H9 (cell line): ENCODE measurements at regions not wholly inside any gene's neighbourhood (a gene's known extent, or its start where the extent isn't known, plus 50 kb on each side); places are given as distances from the start of the nearest gene placed in this dataset.

ENCODE experiments used
- DNase-seq: peaks from one replicate; pipeline ENCODE4 v3.0.0-alpha.2; 2017
- H2AFZ ChIP-seq: one replicate; pipeline ENCODE4 v1.6.1; 2013; ENCODE audit warnings: mild to moderate bottlenecking, low read length, control low read depth, moderate library complexity
- H2AK5ac ChIP-seq: 2 replicates; pipeline ENCODE4 v1.6.1; 2013; ENCODE audit warnings: low read length, control low read depth, mixed read lengths; ENCODE audit not compliant: insufficient read length
- H2BK120ac ChIP-seq: one replicate; pipeline ENCODE4 v1.6.1; 2013; ENCODE audit warnings: low read depth, mild to moderate bottlenecking, low read length, control low read depth, inconsistent platforms; ENCODE audit not compliant: poor library complexity, severe bottlenecking
- H2BK12ac ChIP-seq: 2 replicates; pipeline ENCODE4 v1.6.1; 2013; ENCODE audit warnings: low read length, control low read depth, mixed read lengths, low read depth; ENCODE audit not compliant: insufficient read length
- H2BK15ac ChIP-seq: 2 replicates; pipeline ENCODE4 v1.6.1; 2013; ENCODE audit warnings: low read depth, low read length, control low read depth
- H2BK20ac ChIP-seq: one replicate; pipeline ENCODE4 v1.6.1; 2013; ENCODE audit warnings: low read depth, mild to moderate bottlenecking, low read length, control low read depth, inconsistent platforms; ENCODE audit not compliant: poor library complexity, severe bottlenecking
- H2BK5ac ChIP-seq: 2 replicates; pipeline ENCODE4 v1.6.1; 2013; ENCODE audit warnings: low read length, control low read depth, mixed read lengths; ENCODE audit not compliant: insufficient read length
- H3K14ac ChIP-seq: 2 replicates; pipeline ENCODE4 v1.6.1; 2013; ENCODE audit warnings: low read length, control low read depth; ENCODE audit not compliant: insufficient read depth
- H3K18ac ChIP-seq: 2 replicates; pipeline ENCODE4 v1.6.1; 2013; ENCODE audit warnings: low read depth, mild to moderate bottlenecking, mixed read lengths, low read length, control low read depth; ENCODE audit not compliant: insufficient read length
- H3K23ac ChIP-seq: 2 replicates; pipeline ENCODE4 v1.6.1; 2013; ENCODE audit warnings: low read length, control low read depth, mixed read lengths, low read depth; ENCODE audit not compliant: insufficient read length
- H3K23me2 ChIP-seq: 2 replicates; pipeline ENCODE4 v1.6.1; 2013; ENCODE audit warnings: low read depth, mild to moderate bottlenecking, mixed read lengths, low read length, control low read depth; ENCODE audit not compliant: insufficient read length, poor library complexity, severe bottlenecking
- H3K27ac ChIP-seq: 2 replicates; pipeline ENCODE4 v1.5.1; 2013; ENCODE audit warnings: low read length, control low read depth, mixed read lengths, low read depth; ENCODE audit not compliant: insufficient read length
- H3K27me3 ChIP-seq: 2 replicates; pipeline ENCODE4 v1.6.1; 2013; ENCODE audit warnings: low read length, control low read depth, inconsistent platforms; ENCODE audit not compliant: insufficient read depth
- H3K4ac ChIP-seq: 2 replicates; pipeline ENCODE4 v1.6.1; 2013; ENCODE audit warnings: low read depth, mild to moderate bottlenecking, control low read depth, inconsistent platforms, low read length, moderate library complexity
- H3K4me1 ChIP-seq: 2 replicates; pipeline ENCODE4 v1.6.1; 2013; ENCODE audit warnings: low read length, control low read depth, inconsistent platforms; ENCODE audit not compliant: insufficient read depth
- H3K4me2 ChIP-seq: 2 replicates; pipeline ENCODE4 v1.6.1; 2013; ENCODE audit warnings: low read length, control low read depth, mixed read lengths; ENCODE audit not compliant: insufficient read length, insufficient read depth
- H3K56ac ChIP-seq: 2 replicates; pipeline ENCODE4 v1.6.1; 2013; ENCODE audit warnings: low read depth, mild to moderate bottlenecking, mixed read lengths, low read length, control low read depth; ENCODE audit not compliant: insufficient read length
- H3K79me1 ChIP-seq: 2 replicates; pipeline ENCODE4 v1.6.1; 2013; ENCODE audit warnings: low read depth, mild to moderate bottlenecking, moderate library complexity, low read length, control low read depth, inconsistent platforms; ENCODE audit not compliant: insufficient read depth, poor library complexity, severe bottlenecking
- H3K79me2 ChIP-seq: 2 replicates; pipeline ENCODE4 v1.6.1; 2013; ENCODE audit warnings: low read length, control low read depth, inconsistent platforms; ENCODE audit not compliant: insufficient read depth
- H3K9ac ChIP-seq: 2 replicates; pipeline ENCODE4 v1.6.1; 2013; ENCODE audit warnings: low read length, control low read depth, mixed read lengths; ENCODE audit not compliant: insufficient read length; ENCODE audit errors: extremely low read depth
- H3K9me3 ChIP-seq: one replicate; pipeline ENCODE4 v1.6.1; 2013; ENCODE audit warnings: low read depth, low read length, inconsistent platforms; ENCODE audit not compliant: control insufficient read depth
- H3T11ph ChIP-seq: one replicate; pipeline ENCODE4 v1.6.1; 2013; ENCODE audit warnings: mild to moderate bottlenecking, low read length, control low read depth, inconsistent platforms
- H4K20me1 ChIP-seq: one replicate; pipeline ENCODE4 v1.6.1; 2013; ENCODE audit not compliant: control insufficient read depth, insufficient read length, insufficient read depth
- H4K5ac ChIP-seq: 2 replicates; pipeline ENCODE4 v1.6.1; 2013; ENCODE audit warnings: low read depth, mild to moderate bottlenecking, mixed read lengths, low read length, control low read depth; ENCODE audit not compliant: insufficient read length
- H4K8ac ChIP-seq: replicated peaks from 2 replicates; pipeline ENCODE4 v1.6.1; 2013; ENCODE audit warnings: low read length, control low read depth, mixed read lengths, low read depth; ENCODE audit not compliant: insufficient read length
- H4K91ac ChIP-seq: 2 replicates; pipeline ENCODE4 v1.6.1; 2013; ENCODE audit warnings: low read depth, mild to moderate bottlenecking, moderate library complexity, mixed read lengths, low read length, control low read depth; ENCODE audit not compliant: insufficient read length
- H3K27ac Mint-ChIP-seq, 3 experiments: 2 replicates in 2 of 3; 3 replicates in 1 of 3; pipeline ENCODE4 v1.8.0; 2020 to 2021; ENCODE audit warnings: mixed read lengths in 3 of 3, mild to moderate bottlenecking in 1 of 3, moderate library complexity in 1 of 3
- H3K27me3 Mint-ChIP-seq: 2 replicates; pipeline ENCODE4 v1.8.0; 2021; ENCODE audit warnings: low read depth, mild to moderate bottlenecking, moderate library complexity, mixed read lengths
- H3K36me3 Mint-ChIP-seq, 3 experiments: 2 replicates in 2 of 3; 3 replicates in 1 of 3; pipeline ENCODE4 v1.8.0; 2020 to 2021; ENCODE audit warnings: low read depth in 3 of 3, mixed read lengths in 3 of 3; ENCODE audit not compliant: insufficient read depth in 1 of 3
- H3K4me1 Mint-ChIP-seq, 2 experiments: 2 replicates each; pipeline ENCODE4 v1.8.0; 2020; ENCODE audit warnings: mixed read lengths in 2 of 2
- H3K4me3 Mint-ChIP-seq, 2 experiments: 2 replicates in 1 of 2; 3 replicates in 1 of 2; pipeline ENCODE4 v1.8.0; 2020 to 2021; ENCODE audit warnings: mild to moderate bottlenecking in 2 of 2, mixed read lengths in 2 of 2, moderate library complexity in 1 of 2
- H3K9me3 Mint-ChIP-seq, 2 experiments: 2 replicates in 1 of 2; 3 replicates in 1 of 2; pipeline ENCODE4 v1.8.0; 2020; ENCODE audit warnings: mild to moderate bottlenecking in 2 of 2, mixed read lengths in 2 of 2, moderate library complexity in 1 of 2
- WGBS: extraction: QIAGEN DNeasy Blood & Tissue Kit; methylation state at CpG from one replicate; pipeline ENCODE4 v1.1.7; 2013; ENCODE audit warnings: missing lambda C conversion rate, low lambda C conversion rate, mixed read lengths; ENCODE audit not compliant: insufficient read length; ENCODE audit errors: extremely low coverage; 5-methylcytosine and 5-hydroxymethylcytosine counted together
- TF ChIP-seq, protein P1 (sequence below): fragments of 200-600 bp; sonication (generic); conservative IDR thresholded peaks from 3 replicates; pipeline ENCODE4 v1.8.0; 2021; ENCODE audit warnings: antibody characterized with exemption, mild to moderate bottlenecking

DNA sequence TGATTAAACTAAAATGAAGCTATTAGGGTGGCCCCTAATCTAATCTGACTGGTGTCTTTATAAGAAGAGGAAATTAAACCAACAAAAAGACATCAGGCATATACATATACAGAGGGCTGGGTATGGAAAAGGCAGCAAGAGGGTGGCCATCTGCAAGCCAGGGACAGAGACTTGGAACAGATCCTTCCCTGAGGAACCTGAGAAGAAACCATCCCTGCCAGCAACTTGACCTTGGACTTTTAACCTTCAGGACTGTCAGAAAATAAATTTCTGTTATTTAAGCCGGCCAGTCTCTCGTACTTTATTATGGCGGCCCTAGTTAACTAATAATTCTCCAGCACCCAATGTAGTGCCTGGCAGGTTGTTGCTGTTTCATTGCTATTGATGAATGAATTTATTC is 361.5 kb upstream of the PDGFD start:
- H3K14ac ChIP-seq, result no peak overlapping the region
- no peak overlapping the region for H3K18ac ChIP-seq
- no peaks in the 10 kb centered on the region for H3K9me3 ChIP-seq
- no peak overlapping the region for H2BK5ac ChIP-seq
- H4K20me1 ChIP-seq, result no peaks in the 10 kb centered on the region
- no peak for DNase-seq
- no peak overlapping the region for H3K4me2 ChIP-seq
- no peaks in the 10 kb centered on the region for H3K27me3 Mint-ChIP-seq
- no peaks in the 10 kb centered on the region for H3K4me1 ChIP-seq
- H4K91ac ChIP-seq, result no peak overlapping the region
- no peak overlapping the region for H3K56ac ChIP-seq
- H2BK15ac ChIP-seq, result no peak overlapping the region
- no peaks in the 10 kb centered on the region for H3K4me1 Mint-ChIP-seq
- no peak overlapping the region for H3T11ph ChIP-seq
- H3K9ac ChIP-seq, result no peak overlapping the region
- TF ChIP-seq, protein P1, sequence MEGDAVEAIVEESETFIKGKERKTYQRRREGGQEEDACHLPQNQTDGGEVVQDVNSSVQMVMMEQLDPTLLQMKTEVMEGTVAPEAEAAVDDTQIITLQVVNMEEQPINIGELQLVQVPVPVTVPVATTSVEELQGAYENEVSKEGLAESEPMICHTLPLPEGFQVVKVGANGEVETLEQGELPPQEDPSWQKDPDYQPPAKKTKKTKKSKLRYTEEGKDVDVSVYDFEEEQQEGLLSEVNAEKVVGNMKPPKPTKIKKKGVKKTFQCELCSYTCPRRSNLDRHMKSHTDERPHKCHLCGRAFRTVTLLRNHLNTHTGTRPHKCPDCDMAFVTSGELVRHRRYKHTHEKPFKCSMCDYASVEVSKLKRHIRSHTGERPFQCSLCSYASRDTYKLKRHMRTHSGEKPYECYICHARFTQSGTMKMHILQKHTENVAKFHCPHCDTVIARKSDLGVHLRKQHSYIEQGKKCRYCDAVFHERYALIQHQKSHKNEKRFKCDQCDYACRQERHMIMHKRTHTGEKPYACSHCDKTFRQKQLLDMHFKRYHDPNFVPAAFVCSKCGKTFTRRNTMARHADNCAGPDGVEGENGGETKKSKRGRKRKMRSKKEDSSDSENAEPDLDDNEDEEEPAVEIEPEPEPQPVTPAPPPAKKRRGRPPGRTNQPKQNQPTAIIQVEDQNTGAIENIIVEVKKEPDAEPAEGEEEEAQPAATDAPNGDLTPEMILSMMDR, result no peak
- WGBS, result no CpG with 5 or more reads among the region's 3 CpGs
- H3K27ac ChIP-seq, result no peak overlapping the region
- no peak overlapping the region for H4K8ac ChIP-seq
- H2BK12ac ChIP-seq, result no peak overlapping the region
- H3K4me3 Mint-ChIP-seq, result no peak overlapping the region
- no peak overlapping the region for H3K27ac Mint-ChIP-seq
- H3K27me3 ChIP-seq, result no peaks in the 10 kb centered on the region
- H3K9me3 Mint-ChIP-seq, result no peaks in the 10 kb centered on the region
- H4K5ac ChIP-seq, result no peak overlapping the region
- no peaks in the 10 kb centered on the region for H3K36me3 Mint-ChIP-seq
- H3K4ac ChIP-seq, result no peak overlapping the region
- H2BK20ac ChIP-seq, result no peak overlapping the region
- H3K79me1 ChIP-seq, result no peaks in the 10 kb centered on the region
- H2BK120ac ChIP-seq, result no peak overlapping the region
- H2AFZ ChIP-seq, result no peak overlapping the region
- H3K23me2 ChIP-seq, result no peaks in the 10 kb centered on the region
- no peak overlapping the region for H3K23ac ChIP-seq
- no peaks in the 10 kb centered on the region for H3K79me2 ChIP-seq
- no peak overlapping the region for H2AK5ac ChIP-seq
